PC-3 (cell line): ENCODE measurements at regions not wholly inside any gene's neighbourhood (a gene's known extent, or its start where the extent isn't known, plus 50 kb on each side); places are given as distances from the start of the nearest gene placed in this dataset.

Source experiments
- ATAC-seq: fragments of 200-7000 bp; cut with Tn5 transposase; 2 replicates; pipeline ENCODE4 v1.9.1; 2020; ENCODE audit warnings: mild to moderate bottlenecking, moderate library complexity
- BruUV-seq: library from RNA; stranded (reverse); fragments of 400-500 nt; replicated peaks from 2 replicates; lab custom pipeline; 2021; lab: Mats Ljungman, UMichigan
- CTCF ChIA-PET: fragments of 300-600 bp; sonication (Branson Sonifier 250); formaldehyde crosslinking; loops from one replicate; lab custom pipeline; 2022; ENCODE audit warnings: antibody characterized with exemption; lab: Charles Lee
- POLR2A ChIA-PET: fragments of 300-600 bp; sonication (Branson Sonifier 250); formaldehyde crosslinking; loops from one replicate; lab custom pipeline; 2022; ENCODE audit warnings: antibody characterized with exemption; ENCODE audit not compliant: unreplicated experiment; lab: Charles Lee
- DNase-seq: peaks from one replicate; pipeline ENCODE4 v3.0.0-alpha.2; 2015
- H2AFZ ChIP-seq: fragments of 300-600 bp; sonication (generic); 2 replicates; pipeline ENCODE4 v1.6.0; 2016; ENCODE audit warnings: antibody characterized with exemption, low read length
- H3F3A ChIP-seq: fragments of 300-600 bp; sonication (generic); one replicate; pipeline ENCODE4 v1.6.0; 2017; ENCODE audit warnings: antibody characterized with exemption, low read length, control low read depth, mild to moderate bottlenecking; ENCODE audit not compliant: unreplicated experiment
- H3K27ac ChIP-seq: fragments of 300-600 bp; sonication (generic); 2 replicates; pipeline ENCODE4 v1.5.1; 2016; ENCODE audit warnings: mild to moderate bottlenecking, low read length
- H3K27me3 ChIP-seq: fragments of 300-600 bp; sonication (generic); 2 replicates; pipeline ENCODE4 v1.6.1; 2016; ENCODE audit warnings: low read length, mixed read lengths
- H3K36me3 ChIP-seq: fragments of 300-600 bp; sonication (generic); 2 replicates; pipeline ENCODE4 v1.6.1; 2016; ENCODE audit warnings: low read depth, mixed run types, low read length, mixed read lengths
- H3K4me1 ChIP-seq: fragments of 300-600 bp; sonication (generic); 2 replicates; pipeline ENCODE4 v1.5.1; 2016; ENCODE audit warnings: low read length; ENCODE audit not compliant: insufficient read depth
- H3K4me2 ChIP-seq: fragments of 300-600 bp; sonication (generic); 2 replicates; pipeline ENCODE4 v1.6.0; 2016; ENCODE audit warnings: low read length
- H3K4me3 ChIP-seq: fragments of 300-600 bp; sonication (generic); 2 replicates; pipeline ENCODE4 v1.5.1; 2016; ENCODE audit warnings: mild to moderate bottlenecking, low read length, mixed read lengths
- H3K79me2 ChIP-seq: fragments of 300-600 bp; sonication (generic); 2 replicates; pipeline ENCODE4 v1.6.1; 2017; ENCODE audit warnings: low read length, mixed read lengths
- H3K9ac ChIP-seq: fragments of 300-600 bp; sonication (generic); 2 replicates; pipeline ENCODE4 v1.6.0; 2016; ENCODE audit warnings: mild to moderate bottlenecking, low read length
- H3K9me2 ChIP-seq: fragments of 300-600 bp; sonication (generic); replicated peaks from 2 replicates; pipeline ENCODE4 v1.6.1; 2016; ENCODE audit warnings: mixed run types, low read length, mixed read lengths
- H3K9me3 ChIP-seq: fragments of 300-600 bp; sonication (generic); 2 replicates; pipeline ENCODE4 v1.6.1; 2016; ENCODE audit warnings: low read length, mixed read lengths
- H4K20me1 ChIP-seq: fragments of 300-600 bp; sonication (generic); 2 replicates; pipeline ENCODE4 v1.6.1; 2016; ENCODE audit warnings: low read length, mixed read lengths
- EZH2 ChIP-seq: fragments of 300-600 bp; sonication (generic); IDR thresholded peaks from one replicate; pipeline ENCODE4 v1.6.1; 2017; ENCODE audit warnings: antibody characterized with exemption, mild to moderate bottlenecking, low read length; ENCODE audit not compliant: unreplicated experiment
- EZH2phosphoT487 ChIP-seq: fragments of 300-600 bp; sonication (generic); IDR thresholded peaks from 2 replicates; pipeline ENCODE4 v1.6.1; 2018; ENCODE audit warnings: mild to moderate bottlenecking, antibody characterized with exemption, low read length, borderline replicate concordance
- intact Hi-C: fragments of 100-400 bp; cut with micrococcal nuclease; formaldehyde crosslinking; loops from 2 replicates; pipeline ENCODE4 v1.9.0; 2023
- TF ChIP-seq, protein P1 (sequence below): fragments of 300-600 bp; sonication (generic); conservative IDR thresholded peaks from 2 replicates; pipeline ENCODE4 v1.5.1; 2017; ENCODE audit warnings: antibody characterized with exemption, low read depth, mild to moderate bottlenecking, low read length

DNA sequence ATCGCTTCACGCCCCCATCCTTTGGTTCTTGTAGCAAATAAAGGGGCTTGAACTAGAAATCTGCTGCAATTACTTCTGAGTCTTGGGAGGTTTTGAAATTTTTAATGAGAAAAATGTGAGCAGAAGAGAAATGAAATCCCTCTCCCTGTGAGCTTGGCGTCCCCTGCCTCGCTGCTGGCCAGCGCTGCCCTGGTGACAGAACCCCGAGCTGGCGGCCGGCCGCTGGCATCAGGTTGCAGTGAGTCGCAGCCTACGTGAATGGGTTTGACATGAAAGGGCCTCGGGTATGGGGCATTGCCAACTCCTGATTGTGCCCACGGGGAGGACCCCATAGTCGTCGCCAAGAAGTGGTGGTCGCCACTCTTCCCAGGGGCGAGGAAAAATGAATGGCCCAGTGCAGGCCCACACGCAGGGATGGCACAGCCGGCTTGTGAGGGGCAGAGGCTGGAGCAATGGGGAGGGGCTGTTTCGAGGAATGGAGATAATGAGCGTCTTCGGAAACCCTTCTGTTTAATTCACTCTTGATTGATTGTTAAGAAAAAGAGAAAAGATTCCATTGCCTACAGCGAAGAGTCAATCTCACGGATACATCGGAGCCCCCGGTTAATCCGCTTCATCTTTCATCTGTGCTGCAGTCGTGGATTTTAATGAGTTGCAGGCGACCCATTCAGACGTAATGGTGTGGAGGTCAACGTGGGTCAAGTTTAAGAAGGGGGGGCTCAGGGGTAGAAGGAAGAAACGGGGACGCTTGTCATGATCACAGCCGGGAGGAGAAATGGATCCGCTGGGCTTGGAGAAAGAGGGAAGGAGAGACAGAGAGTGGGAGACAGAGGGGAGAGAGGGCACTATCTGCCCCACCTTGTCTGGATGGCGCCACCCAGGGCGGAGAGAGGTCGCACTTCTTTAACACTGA lies 380.1 kb downstream of the THBS2 start:
- Histone ChIP-seq H3K36me3 (no peaks in the 10 kb centered on the region), H3F3A (no peaks in the 10 kb centered on the region), H3K9me2 (no peaks in the 10 kb centered on the region), H3K27me3 (0 out of 2 replicates have a peak, but pooled peaks cover 6% of the 10 kb centered on the region), H2AFZ (no peak overlapping the region), H3K9me3 (no peaks in the 10 kb centered on the region), H3K27ac (no peak overlapping the region), H4K20me1 (no peaks in the 10 kb centered on the region), H3K79me2 (no peaks in the 10 kb centered on the region), H3K4me2 (no peak overlapping the region), H3K4me1 (no peaks in the 10 kb centered on the region), H3K4me3 (no peak overlapping the region), H3K9ac (no peak overlapping the region)
- DNase-seq (no peak), ATAC-seq (no peak)
- ChIA-PET CTCF (no interaction called here), POLR2A (no interaction called here)
- no TSS peak for BruUV-seq
- intact Hi-C loops, result no loop called here
- TF ChIP-seq EZH2 (no peak), EZH2phosphoT487 (no peak)
- TF ChIP-seq, protein P1, sequence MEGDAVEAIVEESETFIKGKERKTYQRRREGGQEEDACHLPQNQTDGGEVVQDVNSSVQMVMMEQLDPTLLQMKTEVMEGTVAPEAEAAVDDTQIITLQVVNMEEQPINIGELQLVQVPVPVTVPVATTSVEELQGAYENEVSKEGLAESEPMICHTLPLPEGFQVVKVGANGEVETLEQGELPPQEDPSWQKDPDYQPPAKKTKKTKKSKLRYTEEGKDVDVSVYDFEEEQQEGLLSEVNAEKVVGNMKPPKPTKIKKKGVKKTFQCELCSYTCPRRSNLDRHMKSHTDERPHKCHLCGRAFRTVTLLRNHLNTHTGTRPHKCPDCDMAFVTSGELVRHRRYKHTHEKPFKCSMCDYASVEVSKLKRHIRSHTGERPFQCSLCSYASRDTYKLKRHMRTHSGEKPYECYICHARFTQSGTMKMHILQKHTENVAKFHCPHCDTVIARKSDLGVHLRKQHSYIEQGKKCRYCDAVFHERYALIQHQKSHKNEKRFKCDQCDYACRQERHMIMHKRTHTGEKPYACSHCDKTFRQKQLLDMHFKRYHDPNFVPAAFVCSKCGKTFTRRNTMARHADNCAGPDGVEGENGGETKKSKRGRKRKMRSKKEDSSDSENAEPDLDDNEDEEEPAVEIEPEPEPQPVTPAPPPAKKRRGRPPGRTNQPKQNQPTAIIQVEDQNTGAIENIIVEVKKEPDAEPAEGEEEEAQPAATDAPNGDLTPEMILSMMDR, result no peak

DNA sequence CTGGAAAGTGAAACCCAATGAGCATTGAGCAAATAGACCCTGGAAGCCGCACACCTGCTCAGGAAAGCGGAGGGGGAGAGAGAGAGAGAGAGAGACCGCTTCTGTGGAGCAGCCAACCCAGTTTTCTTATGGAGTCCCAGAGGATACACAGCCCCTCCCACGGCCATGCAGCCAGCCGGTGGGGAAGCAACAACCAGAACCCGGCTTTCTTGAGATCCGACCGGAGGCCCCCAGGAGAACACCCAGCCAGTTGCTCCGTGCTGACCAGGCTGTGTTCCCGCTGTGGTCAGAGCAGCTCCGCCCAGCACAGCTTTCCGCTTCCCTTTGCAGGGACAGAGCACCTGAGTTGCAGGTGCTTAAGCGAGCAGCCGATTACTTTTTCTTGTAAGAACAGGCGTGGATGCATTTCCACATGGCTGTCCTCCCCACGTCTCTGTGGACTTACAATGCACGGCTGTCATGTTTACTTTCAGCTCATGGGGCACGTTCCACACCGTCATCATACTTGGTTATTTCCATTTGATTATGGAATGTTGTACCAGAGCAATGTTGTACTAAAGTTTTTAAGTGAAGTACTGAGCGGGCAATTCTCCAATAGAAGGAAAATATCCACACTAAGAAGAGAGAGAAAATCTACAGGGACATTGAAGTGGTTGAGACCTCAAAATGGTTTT lies 381.9 kb downstream of the THBS2 start:
- BruUV-seq, result no TSS peak
- POLR2A ChIA-PET, result no interaction called here
- no peak for ATAC-seq

DNA sequence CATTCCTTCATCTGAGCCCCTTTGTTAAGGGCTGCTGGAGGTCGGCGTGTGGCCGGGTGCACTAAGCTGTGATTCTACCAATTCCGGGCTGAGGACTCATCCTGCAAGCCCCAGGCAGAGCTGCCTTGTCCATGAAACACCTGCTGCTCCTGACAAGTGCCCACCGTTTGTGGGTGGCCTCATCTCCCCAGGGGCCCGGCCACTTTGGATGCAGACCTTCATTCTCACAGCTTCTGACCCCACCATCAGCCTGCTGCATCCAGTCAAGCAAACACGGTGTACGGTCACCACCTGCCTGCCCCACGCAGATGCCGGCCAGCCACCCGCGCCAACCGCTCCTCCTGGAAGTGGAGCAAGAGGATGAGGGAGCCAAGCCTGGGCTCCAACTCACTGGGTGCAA lies 382.7 kb downstream of the THBS2 start:
- DNase-seq (no peak), ATAC-seq (no peak)
- no peaks in the 10 kb centered on the region for H3K79me2 ChIP-seq
- H3F3A ChIP-seq, result no peaks in the 10 kb centered on the region
- H3K9me2 ChIP-seq, result no peaks in the 10 kb centered on the region
- H3K27me3 ChIP-seq, result peaks cover 11% of the 10 kb centered on the region; the same call in 1 of the 2 replicates
- no peak overlapping the region for H3K4me3 ChIP-seq
- no peak overlapping the region for H3K4me2 ChIP-seq
- H2AFZ ChIP-seq, result no peak overlapping the region
- TF ChIP-seq, protein P1, result no peak
- no peak for TF ChIP-seq EZH2phosphoT487
- TF ChIP-seq EZH2, result no peak
- H3K4me1 ChIP-seq, result no peaks in the 10 kb centered on the region
- no peaks in the 10 kb centered on the region for H3K9me3 ChIP-seq
- no TSS peak for BruUV-seq
- H4K20me1 ChIP-seq, result no peaks in the 10 kb centered on the region
- ChIA-PET POLR2A (no interaction called here), CTCF (no interaction called here)
- intact Hi-C loops, result no loop called here
- H3K9ac ChIP-seq, result no peak overlapping the region
- H3K36me3 ChIP-seq, result no peaks in the 10 kb centered on the region
- no peak overlapping the region for H3K27ac ChIP-seq

More for the DNA sequence above, 381.9 kb downstream of the THBS2 start:
- H2AFZ ChIP-seq, result no peak overlapping the region
- CTCF ChIA-PET, result no interaction called here
- H3F3A ChIP-seq, result no peaks in the 10 kb centered on the region
- no peaks in the 10 kb centered on the region for H3K79me2 ChIP-seq
- no peaks in the 10 kb centered on the region for H3K36me3 ChIP-seq
- intact Hi-C loops, result no loop called here
- no peaks in the 10 kb centered on the region for H3K4me1 ChIP-seq
- peaks cover 11% of the 10 kb centered on the region; the same call in 1 of the 2 replicates for H3K27me3 ChIP-seq
- H3K27ac ChIP-seq, result no peak overlapping the region
- no peak overlapping the region for H3K9ac ChIP-seq
- no peaks in the 10 kb centered on the region for H4K20me1 ChIP-seq
- no peak for TF ChIP-seq EZH2phosphoT487
- TF ChIP-seq EZH2, result no peak
- H3K9me2 ChIP-seq, result no peaks in the 10 kb centered on the region
- no peak overlapping the region for H3K4me3 ChIP-seq
- no peaks in the 10 kb centered on the region for H3K9me3 ChIP-seq
- no peak overlapping the region for H3K4me2 ChIP-seq
- DNase-seq, result no peak
